AG04450 (cell line): ENCODE measurements at regions not wholly inside any gene's neighbourhood (a gene's known extent, or its start where the extent isn't known, plus 50 kb on each side); places are given as distances from the start of the nearest gene placed in this dataset.

Source experiments
- CTCF ChIA-PET: fragments of 300-600, 350-600 bp; formaldehyde crosslinking; extraction: SDS; loops from one replicate; lab custom pipeline; 2022; ENCODE audit warnings: antibody characterized with exemption, inconsistent platforms; lab: Charles Lee
- POLR2A ChIA-PET: fragments of 350-600 bp; formaldehyde crosslinking; extraction: SDS; loops from one replicate; lab custom pipeline; 2021; ENCODE audit warnings: antibody characterized with exemption, inconsistent platforms; lab: Yijun Ruan, JAX
- DNase-seq: peaks from one replicate; pipeline ENCODE4 v3.0.0-alpha.2; 2011; ENCODE audit warnings: low read depth, low spot score
- H3K27ac ChIP-seq: one replicate; pipeline ENCODE4 v1.5.1; 2012; ENCODE audit warnings: low read depth, low read length, control low read depth
- H3K27me3 ChIP-seq: one replicate; pipeline ENCODE4 v1.6.0; 2012; ENCODE audit warnings: low read length; ENCODE audit not compliant: control insufficient read depth, insufficient read depth
- H3K4me3 ChIP-seq: 2 replicates; pipeline ENCODE4 v1.5.1; 2011; ENCODE audit warnings: mild to moderate bottlenecking, low read depth, low read length, control low read depth
- H3K9me3 ChIP-seq: 2 replicates; pipeline ENCODE4 v1.5.1; 2012; ENCODE audit warnings: low read length; ENCODE audit not compliant: control insufficient read depth, insufficient read depth
- CTCF ChIP-seq: IDR thresholded peaks from 2 replicates; pipeline ENCODE4 v1.5.1; 2011; ENCODE audit warnings: low read depth, low read length, control low read depth, inconsistent platforms

- CTCF ChIA-PET, result interaction anchor here (1.1 kb wide), 1 partner anchor 551 kb away, joined by 4 read pairs; no protein-coding TSS in a partner anchor
- Histone ChIP-seq H3K27me3 (no peaks in the 10 kb centered on the region), H3K27ac (no peak overlapping the region), H3K4me3 (no peak overlapping the region), H3K9me3 (peaks cover 11% of the 10 kb centered on the region; the same call in 1 of the 2 replicates)
- no peak for DNase-seq
- TF ChIP-seq CTCF, result no peak
- POLR2A ChIA-PET, result no interaction called here
Observed at GRCh38 chr20:59421089-59421488, 120.7 kb downstream of the EDN3 start.

- H3K9me3 ChIP-seq, result peaks cover 11% of the 10 kb centered on the region; the same call in 1 of the 2 replicates
- TF ChIP-seq CTCF, result no peak
- no peak for DNase-seq
- H3K27ac ChIP-seq, result no peak overlapping the region
- POLR2A ChIA-PET, result no interaction called here
- CTCF ChIA-PET, result interaction anchor here (0.6 kb wide), 1 partner anchor 153 kb away, joined by 3 read pairs; no protein-coding TSS in a partner anchor
- no peak overlapping the region for H3K4me3 ChIP-seq
- H3K27me3 ChIP-seq, result no peaks in the 10 kb centered on the region
Observed at GRCh38 chr20:59421920-59422637, 121.7 kb downstream of the EDN3 start.

GRCh38 chr20:59422872-59423544 lies 122.6 kb downstream of the EDN3 start:
- ChIA-PET CTCF (no interaction called here), POLR2A (interaction anchor here (0.6 kb wide), 1 partner anchor 522 kb away, joined by 3 read pairs; no protein-coding TSS in a partner anchor)
- no peak for DNase-seq

GRCh38 chr20:59424976-59425375 lies 124.6 kb downstream of the EDN3 start:
- Histone ChIP-seq H3K4me3 (no peak overlapping the region), H3K27ac (no peak overlapping the region), H3K27me3 (no peaks in the 10 kb centered on the region), H3K9me3 (peaks cover 11% of the 10 kb centered on the region; the same call in 1 of the 2 replicates)
- DNase-seq, result no peak
- no peak for TF ChIP-seq CTCF
- POLR2A ChIA-PET, result no interaction called here
- CTCF ChIA-PET, result no interaction called here

More at GRCh38 chr20:59422872-59423544, 122.6 kb downstream of the EDN3 start:
- no peak for TF ChIP-seq CTCF
- Histone ChIP-seq H3K4me3 (no peak overlapping the region), H3K9me3 (peaks cover 11% of the 10 kb centered on the region; the same call in 1 of the 2 replicates), H3K27ac (no peak overlapping the region), H3K27me3 (no peaks in the 10 kb centered on the region)

- peaks cover 11% of the 10 kb centered on the region; the same call in 1 of the 2 replicates for H3K9me3 ChIP-seq
- TF ChIP-seq CTCF, result no peak
- H3K27me3 ChIP-seq, result no peaks in the 10 kb centered on the region
- CTCF ChIA-PET, result no interaction called here
- H3K27ac ChIP-seq, result no peak overlapping the region
- no peak for DNase-seq
- H3K4me3 ChIP-seq, result no peak overlapping the region
- POLR2A ChIA-PET, result no interaction called here
Observed at GRCh38 chr20:59425572-59425971, 125.2 kb downstream of the EDN3 start.
